ENCODE measurements at regions not wholly inside any gene's neighbourhood (a gene's known extent, or its start where the extent isn't known, plus 50 kb on each side); places are given as distances from the start of the nearest gene placed in this dataset.

DNA sequence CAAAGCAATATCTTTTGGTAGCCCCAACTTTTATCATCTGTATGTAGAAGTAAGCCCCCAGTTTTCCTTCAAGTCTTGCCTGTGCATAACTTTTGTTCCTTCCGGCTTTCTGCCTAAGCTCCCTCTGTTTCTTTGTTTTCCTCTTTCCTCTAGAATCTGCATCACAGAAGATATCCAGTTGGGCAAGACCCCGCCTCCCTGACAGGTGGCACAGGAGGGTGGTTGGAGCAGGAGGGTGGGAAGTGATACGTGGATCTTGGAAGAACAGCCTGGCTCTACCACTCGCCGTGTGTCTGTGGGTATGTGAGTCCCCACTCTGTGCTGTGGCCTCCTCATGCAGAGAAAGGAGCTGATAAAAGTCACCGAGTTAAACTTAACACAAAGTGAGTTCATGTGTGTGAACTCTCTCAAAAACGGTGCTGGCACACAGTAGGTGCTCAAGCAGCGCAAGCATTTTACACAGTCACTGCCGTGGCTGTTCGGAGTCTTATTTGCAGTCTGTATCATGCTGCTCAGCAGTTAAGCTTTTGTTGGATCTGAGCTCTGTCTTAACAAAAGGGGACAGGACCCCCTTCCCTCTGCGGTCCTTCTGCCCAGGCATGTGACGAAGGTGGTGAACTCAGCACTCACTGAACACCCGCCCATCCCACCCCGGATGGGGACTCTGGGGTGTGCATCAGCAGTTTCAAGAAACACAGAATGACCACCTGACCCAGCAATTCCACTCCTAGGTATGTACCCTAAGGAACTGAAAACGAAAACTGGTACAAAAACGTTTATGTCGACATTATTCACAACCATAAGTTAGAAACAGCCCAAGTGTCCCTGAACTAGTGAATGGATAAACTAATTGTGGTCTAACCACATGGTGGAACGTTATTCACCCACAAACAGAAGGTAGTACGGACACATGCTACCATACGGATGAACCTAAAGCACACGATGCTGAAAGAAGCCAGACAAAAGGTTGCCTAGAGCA lies 249.1 kb downstream of the CTTN start:
- CTCF ChIA-PET = no interaction called here
- no TSS peak for BruUV-seq (replicated peaks)
- Mint-ChIP-seq H3K4me3 (ENCODE audit: low read depth, unreplicated experiment) (no peak overlapping the region), H3K27me3 (ENCODE audit: unreplicated experiment) (no peaks in the 10 kb centered on the region), H3K27ac (ENCODE audit: unreplicated experiment) (no peak overlapping the region), H3K4me1 (ENCODE audit: low read depth, unreplicated experiment) (no peaks in the 10 kb centered on the region), H3K9me3 (ENCODE audit: low read depth, unreplicated experiment) (no peaks in the 10 kb centered on the region), H3K36me3 (ENCODE audit: insufficient read depth, unreplicated experiment) (peaks cover 6% of the 10 kb centered on the region)
- TF ChIP-seq, protein P1, sequence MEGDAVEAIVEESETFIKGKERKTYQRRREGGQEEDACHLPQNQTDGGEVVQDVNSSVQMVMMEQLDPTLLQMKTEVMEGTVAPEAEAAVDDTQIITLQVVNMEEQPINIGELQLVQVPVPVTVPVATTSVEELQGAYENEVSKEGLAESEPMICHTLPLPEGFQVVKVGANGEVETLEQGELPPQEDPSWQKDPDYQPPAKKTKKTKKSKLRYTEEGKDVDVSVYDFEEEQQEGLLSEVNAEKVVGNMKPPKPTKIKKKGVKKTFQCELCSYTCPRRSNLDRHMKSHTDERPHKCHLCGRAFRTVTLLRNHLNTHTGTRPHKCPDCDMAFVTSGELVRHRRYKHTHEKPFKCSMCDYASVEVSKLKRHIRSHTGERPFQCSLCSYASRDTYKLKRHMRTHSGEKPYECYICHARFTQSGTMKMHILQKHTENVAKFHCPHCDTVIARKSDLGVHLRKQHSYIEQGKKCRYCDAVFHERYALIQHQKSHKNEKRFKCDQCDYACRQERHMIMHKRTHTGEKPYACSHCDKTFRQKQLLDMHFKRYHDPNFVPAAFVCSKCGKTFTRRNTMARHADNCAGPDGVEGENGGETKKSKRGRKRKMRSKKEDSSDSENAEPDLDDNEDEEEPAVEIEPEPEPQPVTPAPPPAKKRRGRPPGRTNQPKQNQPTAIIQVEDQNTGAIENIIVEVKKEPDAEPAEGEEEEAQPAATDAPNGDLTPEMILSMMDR (IDR thresholded peaks at IDR 0.05; ENCODE audit: unreplicated experiment) = no peak
- intact Hi-C loops (cut with micrococcal nuclease; ENCODE audit: unreplicated experiment) = no loop called here
- no peak for DNase-seq

DNA sequence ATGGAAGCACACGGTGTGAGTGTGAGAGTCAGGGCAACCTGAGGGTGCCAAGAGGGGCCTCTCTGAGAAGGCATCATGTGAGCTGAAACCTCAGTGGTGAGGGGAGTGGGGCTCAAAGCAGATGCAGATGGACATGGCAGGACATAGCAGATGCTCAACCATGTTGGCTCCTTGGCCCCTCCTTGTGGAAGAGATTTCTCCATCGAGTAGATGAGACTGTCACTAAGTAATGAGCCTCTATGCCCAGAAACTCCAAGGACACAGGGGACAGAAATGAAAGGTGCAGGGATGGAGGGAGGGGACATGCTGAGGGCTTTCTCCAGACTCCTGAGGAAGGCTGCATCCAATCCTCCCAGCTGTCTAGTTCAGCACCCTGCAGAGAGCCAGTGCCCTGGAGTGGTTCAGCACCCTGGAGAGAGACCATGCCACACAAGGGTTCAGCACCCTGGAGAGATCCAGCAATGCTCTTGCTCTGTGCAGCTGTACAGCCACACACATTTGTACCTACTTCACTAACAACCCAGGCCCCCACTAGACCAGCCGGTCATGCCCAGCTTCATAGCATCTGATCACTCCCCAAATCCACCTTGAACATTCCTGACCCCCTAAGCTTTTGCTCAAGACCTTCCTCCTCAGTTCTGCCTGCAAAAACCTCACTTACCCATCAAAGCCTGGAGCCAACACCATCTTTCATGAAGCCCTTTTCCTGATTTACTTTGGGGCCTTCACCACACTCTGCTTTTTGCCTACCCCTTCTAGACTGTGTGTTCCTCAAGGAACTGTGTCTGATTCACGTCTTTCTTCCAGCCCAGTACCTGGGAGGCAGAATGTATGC lies 252.0 kb downstream of the CTTN start:
- TF ChIP-seq, protein P1 (IDR thresholded peaks at IDR 0.05; ENCODE audit: unreplicated experiment) = no peak
- Mint-ChIP-seq H3K4me1 (ENCODE audit: low read depth, unreplicated experiment) (no peaks in the 10 kb centered on the region), H3K27me3 (ENCODE audit: unreplicated experiment) (no peaks in the 10 kb centered on the region), H3K9me3 (ENCODE audit: low read depth, unreplicated experiment) (no peaks in the 10 kb centered on the region), H3K36me3 (ENCODE audit: insufficient read depth, unreplicated experiment) (peaks cover 6% of the 10 kb centered on the region), H3K4me3 (ENCODE audit: low read depth, unreplicated experiment) (no peak overlapping the region), H3K27ac (ENCODE audit: unreplicated experiment) (no peak overlapping the region)
- BruUV-seq (replicated peaks) = no TSS peak
- intact Hi-C loops (cut with micrococcal nuclease; ENCODE audit: unreplicated experiment) = no loop called here
- CTCF ChIA-PET = no interaction called here
- peak; percentile 76 for DNase-seq

DNA sequence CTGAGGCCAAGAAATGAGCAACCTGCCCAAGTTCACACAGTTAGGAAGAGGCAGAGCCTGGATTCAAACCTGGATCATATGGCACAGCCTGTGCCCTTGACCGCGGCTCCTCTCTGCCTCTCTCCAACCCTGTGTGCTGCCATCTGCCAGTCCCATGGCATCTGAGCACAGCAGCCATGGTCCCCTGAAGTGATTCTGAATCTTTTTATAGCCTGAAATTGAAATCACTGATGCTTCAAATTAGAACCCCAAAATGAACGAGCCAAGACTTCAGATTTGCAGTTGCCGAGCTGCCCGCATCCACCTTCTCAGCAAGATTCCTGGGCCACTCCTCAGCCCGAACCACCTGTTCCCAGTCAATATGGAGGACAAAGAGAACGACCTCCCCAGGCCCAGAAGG lies 252.7 kb downstream of the CTTN start:
- no peaks in the 10 kb centered on the region for H3K27me3 Mint-ChIP-seq (ENCODE audit: unreplicated experiment)
- intact Hi-C loops (cut with micrococcal nuclease; ENCODE audit: unreplicated experiment) = no loop called here
- no peak overlapping the region for H3K4me3 Mint-ChIP-seq (ENCODE audit: low read depth, unreplicated experiment)
- H3K36me3 Mint-ChIP-seq (ENCODE audit: insufficient read depth, unreplicated experiment) = peaks cover 6% of the 10 kb centered on the region
- H3K4me1 Mint-ChIP-seq (ENCODE audit: low read depth, unreplicated experiment) = no peaks in the 10 kb centered on the region
- no peak for DNase-seq
- TF ChIP-seq, protein P1 (IDR thresholded peaks at IDR 0.05; ENCODE audit: unreplicated experiment) = no peak
- no peak overlapping the region for H3K27ac Mint-ChIP-seq (ENCODE audit: unreplicated experiment)
- BruUV-seq (replicated peaks) = no TSS peak
- H3K9me3 Mint-ChIP-seq (ENCODE audit: low read depth, unreplicated experiment) = no peaks in the 10 kb centered on the region
- CTCF ChIA-PET = no interaction called here

DNA sequence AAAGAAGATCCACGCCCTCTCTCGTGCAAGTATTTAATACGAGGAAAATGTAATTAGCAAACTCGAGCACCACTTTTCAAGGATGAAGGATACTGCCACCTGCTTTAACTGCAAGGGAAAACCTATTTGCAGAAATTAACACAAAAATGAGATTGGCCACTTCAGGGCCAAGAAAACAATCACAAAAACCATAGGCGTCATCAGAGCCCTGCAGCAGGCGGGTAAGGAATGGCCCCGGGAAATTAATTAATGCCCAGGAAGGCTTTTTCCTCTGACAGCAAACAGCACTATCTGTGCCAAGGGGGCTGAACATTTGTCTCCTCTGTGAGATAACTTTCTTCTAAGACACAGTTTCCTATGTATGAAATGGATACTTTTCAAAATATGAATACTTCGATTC lies 255.7 kb downstream of the CTTN start:
- Mint-ChIP-seq H3K9me3 (ENCODE audit: low read depth, unreplicated experiment) (no peaks in the 10 kb centered on the region), H3K36me3 (ENCODE audit: insufficient read depth, unreplicated experiment) (peaks cover 6% of the 10 kb centered on the region), H3K27me3 (ENCODE audit: unreplicated experiment) (no peaks in the 10 kb centered on the region), H3K4me1 (ENCODE audit: low read depth, unreplicated experiment) (peaks cover 8% of the 10 kb centered on the region), H3K27ac (ENCODE audit: unreplicated experiment) (no peak overlapping the region), H3K4me3 (ENCODE audit: low read depth, unreplicated experiment) (no peak overlapping the region)
- TF ChIP-seq, protein P1 (IDR thresholded peaks at IDR 0.05; ENCODE audit: unreplicated experiment) = no peak
- CTCF ChIA-PET = no interaction called here
- intact Hi-C loops (cut with micrococcal nuclease; ENCODE audit: unreplicated experiment) = no loop called here
- DNase-seq = no peak
- no TSS peak for BruUV-seq (replicated peaks)

Measured in Calu3 (cell line).